CD14-positive monocyte (primary cell): ENCODE measurements at regions not wholly inside any gene's neighbourhood (a gene's known extent, or its start where the extent isn't known, plus 50 kb on each side); places are given as distances from the start of the nearest gene placed in this dataset.

Experiments
- DNase-seq, 3 donors: peaks; one replicate each; pipeline ENCODE4 v3.0.0-alpha.2; 2011 to 2022
- H2AFZ ChIP-seq: 2 replicates; pipeline ENCODE4 v1.6.0; 2012; ENCODE audit warnings: mild to moderate bottlenecking, low read depth, low read length, inconsistent platforms; ENCODE audit not compliant: insufficient read depth, poor library complexity, severe bottlenecking
- H3K27ac ChIP-seq, 2 donors: 1 replicate in 1 of 2; 2 replicates in 1 of 2; pipeline ENCODE4 v1.5.1; 2012 to 2013; ENCODE audit warnings: low read length in 2 of 2, control low read depth in 1 of 2, inconsistent platforms in 1 of 2, low read depth in 1 of 2, mild to moderate bottlenecking in 1 of 2
- H3K27me3 ChIP-seq, 2 donors: one replicate each; pipeline versions ENCODE4 v1.6.0 to v1.6.1; 2011 to 2013; ENCODE audit warnings: low read length in 2 of 2; ENCODE audit not compliant: control insufficient read depth in 2 of 2, insufficient read depth in 2 of 2
- H3K36me3 ChIP-seq, 2 donors: replicated peaks in 1 of 2; 1 replicate in 1 of 2; 2 replicates in 1 of 2; pipeline versions ENCODE4 v1.5.1 to v1.6.1; 2012 to 2013; ENCODE audit warnings: low read length in 2 of 2, control low read depth in 1 of 2, inconsistent platforms in 1 of 2, mild to moderate bottlenecking in 1 of 2; ENCODE audit not compliant: insufficient read depth in 2 of 2, control insufficient read depth in 1 of 2
- H3K4me1 ChIP-seq, 2 donors: 1 replicate in 1 of 2; 2 replicates in 1 of 2; pipeline versions ENCODE4 v1.5.1 to v1.6.1; 2012 to 2013; ENCODE audit warnings: low read length in 2 of 2, control low read depth in 1 of 2, inconsistent platforms in 1 of 2, mild to moderate bottlenecking in 1 of 2, moderate library complexity in 1 of 2; ENCODE audit not compliant: insufficient read depth in 2 of 2, control insufficient read depth in 1 of 2
- H3K4me2 ChIP-seq: replicated peaks from 2 replicates; pipeline ENCODE3; 2012; ENCODE audit warnings: low read length, moderate library complexity, mild to moderate bottlenecking; ENCODE audit not compliant: poor library complexity, severe bottlenecking; ENCODE audit errors: extremely low read depth
- H3K4me3 ChIP-seq, 3 experiments: fragments of 200-600 bp in 1 of 3; sonication (generic) in 1 of 3; replicated peaks in 1 of 3; 1 replicate in 2 of 3; 2 replicates in 1 of 3; pipeline ENCODE4 v1.5.1; 2011 to 2013; ENCODE audit warnings: low read length in 3 of 3, mild to moderate bottlenecking in 3 of 3, control low read depth in 2 of 3, low read depth in 2 of 3, inconsistent platforms in 1 of 3, moderate library complexity in 1 of 3
- H3K79me2 ChIP-seq: 2 replicates; pipeline ENCODE4 v1.6.0; 2012; ENCODE audit warnings: mild to moderate bottlenecking, control low read depth, inconsistent platforms, low read length, moderate library complexity; ENCODE audit not compliant: insufficient read depth
- H3K9ac ChIP-seq: 2 replicates; pipeline ENCODE4 v1.6.0; 2017; ENCODE audit warnings: low read length, mild to moderate bottlenecking; ENCODE audit not compliant: insufficient read depth, poor library complexity, severe bottlenecking
- H3K9me3 ChIP-seq, 2 donors: replicated peaks in 1 of 2; 1 replicate in 1 of 2; 2 replicates in 1 of 2; pipeline versions ENCODE4 v1.5.1 to v1.6.1; 2012 to 2013; ENCODE audit warnings: low read length in 2 of 2, control low read depth in 1 of 2; ENCODE audit not compliant: control insufficient read depth in 1 of 2, insufficient read depth in 1 of 2
- H4K20me1 ChIP-seq: 2 replicates; pipeline ENCODE4 v1.6.0; 2012; ENCODE audit warnings: mild to moderate bottlenecking, low read length, control low read depth, moderate library complexity; ENCODE audit not compliant: insufficient read depth
- H3K27ac Mint-ChIP-seq, 7 donors: one replicate each; pipeline ENCODE4 v1.8.0; 2020; ENCODE audit warnings: mild to moderate bottlenecking in 7 of 7, mixed read lengths in 7 of 7, moderate library complexity in 6 of 7, inconsistent platforms in 2 of 7
- H3K27me3 Mint-ChIP-seq, 3 donors: one replicate each; pipeline ENCODE4 v1.8.0; 2021 to 2022; ENCODE audit warnings: low read depth in 3 of 3, mild to moderate bottlenecking in 3 of 3, mixed read lengths in 3 of 3, moderate library complexity in 3 of 3, inconsistent platforms in 1 of 3
- H3K36me3 Mint-ChIP-seq, 2 donors: one replicate each; pipeline ENCODE4 v1.8.0; 2020; ENCODE audit warnings: mixed read lengths in 2 of 2, inconsistent platforms in 1 of 2, mild to moderate bottlenecking in 1 of 2
- H3K4me1 Mint-ChIP-seq: one replicate; pipeline ENCODE4 v1.8.0; 2020; ENCODE audit warnings: mild to moderate bottlenecking, mixed read lengths
- H3K4me3 Mint-ChIP-seq, 2 donors: one replicate each; pipeline ENCODE4 v1.8.0; 2020; ENCODE audit warnings: mild to moderate bottlenecking in 2 of 2, mixed read lengths in 2 of 2, moderate library complexity in 1 of 2
- H3K9me3 Mint-ChIP-seq, 7 donors: one replicate each; pipeline ENCODE4 v1.8.0; 2020 to 2022; ENCODE audit warnings: mixed read lengths in 7 of 7, mild to moderate bottlenecking in 6 of 7, moderate library complexity in 6 of 7, inconsistent platforms in 2 of 7
- WGBS: methylation state at CpG from one replicate; pipeline ENCODE4 v1.1.5; 2013; ENCODE audit warnings: missing lambda C conversion rate; ENCODE audit not compliant: insufficient coverage; 5-methylcytosine and 5-hydroxymethylcytosine counted together
- intact Hi-C, 2 donors: fragments of 100-400 bp; cut with micrococcal nuclease; formaldehyde crosslinking; loops; one replicate each; pipeline versions ENCODE4 v1.15.0 to v1.15.1; 2023
- TF ChIP-seq, protein P1 (sequence below): fragments of 200-600 bp; IDR thresholded peaks from one replicate; pipeline ENCODE4 v1.8.0; 2022; ENCODE audit warnings: antibody characterized with exemption, mild to moderate bottlenecking

DNA sequence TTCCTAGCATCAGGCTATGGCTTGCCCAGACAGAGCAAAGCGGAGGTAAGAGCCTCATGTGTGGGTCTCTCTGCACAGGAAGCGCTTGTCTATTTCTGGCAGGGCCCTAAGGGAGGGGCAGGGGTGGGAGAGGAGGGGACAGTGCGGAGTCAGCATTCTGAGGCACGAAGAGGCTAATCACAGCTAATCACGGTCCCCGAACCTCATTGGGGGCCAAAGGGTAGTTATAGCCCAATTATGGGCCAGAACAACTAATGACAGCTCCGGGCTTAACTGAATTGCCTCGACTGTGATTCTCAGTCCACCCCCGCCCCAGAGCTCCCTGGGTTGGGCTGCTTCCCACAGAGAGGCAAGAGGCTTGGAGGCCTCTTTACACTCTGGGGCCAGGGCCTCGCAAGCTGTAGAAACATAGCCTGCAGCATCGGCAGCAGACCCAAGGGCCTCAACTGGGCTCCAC lies 72.7 kb upstream of the PRDM11 start:
- Histone ChIP-seq H4K20me1 (no peaks in the 10 kb centered on the region), H3K9me3 (no peaks in the 10 kb centered on the region), H3K27me3 (no peaks in the 10 kb centered on the region), H2AFZ (no peak overlapping the region), H3K79me2 (no peaks in the 10 kb centered on the region), H3K36me3 (no peaks in the 10 kb centered on the region), H3K4me1 (peaks cover 9 to 10% of the 10 kb centered on the region in 2 donors), H3K4me3 (no peak overlapping the region), H3K9ac (no peak overlapping the region), H3K27ac (no peak overlapping the region), H3K4me2 (no peak overlapping the region)
- TF ChIP-seq, protein P1, sequence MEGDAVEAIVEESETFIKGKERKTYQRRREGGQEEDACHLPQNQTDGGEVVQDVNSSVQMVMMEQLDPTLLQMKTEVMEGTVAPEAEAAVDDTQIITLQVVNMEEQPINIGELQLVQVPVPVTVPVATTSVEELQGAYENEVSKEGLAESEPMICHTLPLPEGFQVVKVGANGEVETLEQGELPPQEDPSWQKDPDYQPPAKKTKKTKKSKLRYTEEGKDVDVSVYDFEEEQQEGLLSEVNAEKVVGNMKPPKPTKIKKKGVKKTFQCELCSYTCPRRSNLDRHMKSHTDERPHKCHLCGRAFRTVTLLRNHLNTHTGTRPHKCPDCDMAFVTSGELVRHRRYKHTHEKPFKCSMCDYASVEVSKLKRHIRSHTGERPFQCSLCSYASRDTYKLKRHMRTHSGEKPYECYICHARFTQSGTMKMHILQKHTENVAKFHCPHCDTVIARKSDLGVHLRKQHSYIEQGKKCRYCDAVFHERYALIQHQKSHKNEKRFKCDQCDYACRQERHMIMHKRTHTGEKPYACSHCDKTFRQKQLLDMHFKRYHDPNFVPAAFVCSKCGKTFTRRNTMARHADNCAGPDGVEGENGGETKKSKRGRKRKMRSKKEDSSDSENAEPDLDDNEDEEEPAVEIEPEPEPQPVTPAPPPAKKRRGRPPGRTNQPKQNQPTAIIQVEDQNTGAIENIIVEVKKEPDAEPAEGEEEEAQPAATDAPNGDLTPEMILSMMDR: no peak
- H3K36me3 Mint-ChIP-seq: no peaks in the 10 kb centered on the region
- 19% methylated on average over 10 of the region's 11 CpGs for WGBS
- peaks cover 0 to 1% (median 0%) of the 10 kb centered on the region in 7 donors for H3K9me3 Mint-ChIP-seq
- peaks cover 20% of the 10 kb centered on the region for H3K4me1 Mint-ChIP-seq
- H3K4me3 Mint-ChIP-seq: peak overlapping the region in 1 of 2 donors; percentile 30
- H3K27me3 Mint-ChIP-seq: peaks cover 1 to 4% (median 4%) of the 10 kb centered on the region in 3 donors
- no peak for DNase-seq
- peak overlapping the region in 2 of 7 donors; percentile 37 to 75 for H3K27ac Mint-ChIP-seq
- intact Hi-C loops: no loop called here

DNA sequence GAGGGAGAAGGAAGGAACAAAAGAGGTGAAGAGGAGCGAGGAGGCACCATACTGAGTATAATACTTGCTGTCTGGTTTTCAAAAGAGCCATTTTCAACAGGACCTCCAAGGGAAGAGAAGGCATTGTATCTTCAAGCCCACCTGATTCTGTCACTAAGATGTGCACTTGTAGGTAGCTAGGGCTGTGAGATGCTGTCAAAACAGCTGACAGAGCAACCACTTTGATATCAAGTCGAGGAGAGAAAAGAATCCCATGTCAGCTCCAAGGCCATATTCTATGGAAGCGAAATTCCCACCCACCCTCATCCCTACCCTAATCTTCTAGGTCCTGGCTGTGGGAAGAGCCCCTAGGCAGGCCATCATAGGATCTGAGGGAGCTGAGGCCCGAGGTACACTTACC lies 70.9 kb upstream of the PRDM11 start:
- Histone ChIP-seq H3K9ac (no peak overlapping the region), H3K27me3 (no peaks in the 10 kb centered on the region), H3K4me2 (no peak overlapping the region), H3K4me1 (peaks cover 27 to 29% of the 10 kb centered on the region in 2 donors), H3K9me3 (no peaks in the 10 kb centered on the region), H3K79me2 (no peaks in the 10 kb centered on the region), H4K20me1 (no peaks in the 10 kb centered on the region), H2AFZ (no peak overlapping the region), H3K36me3 (no peaks in the 10 kb centered on the region), H3K27ac (no peak overlapping the region), H3K4me3 (no peak overlapping the region)
- Mint-ChIP-seq H3K4me3 (no peak overlapping the region), H3K27ac (no peak overlapping the region), H3K4me1 (peaks cover 38% of the 10 kb centered on the region), H3K9me3 (no peaks in the 10 kb centered on the region), H3K27me3 (peaks cover 1 to 6% (median 4%) of the 10 kb centered on the region in 3 donors), H3K36me3 (no peaks in the 10 kb centered on the region)
- TF ChIP-seq, protein P1: no peak
- intact Hi-C loops: no loop called here
- no peak for DNase-seq
- WGBS: 95% methylated on average over 2 of the region's 4 CpGs
